22Rv1 (cell line): ENCODE measurements at regions not wholly inside any gene's neighbourhood (a gene's known extent, or its start where the extent isn't known, plus 50 kb on each side); places are given as distances from the start of the nearest gene placed in this dataset.

Experiments used
- CTCF ChIP-seq: fragments of 450-650 bp; IDR thresholded peaks from 2 replicates; pipeline ENCODE4 v1.5.1; 2017; ENCODE audit warnings: mild to moderate bottlenecking
- ZFX ChIP-seq: fragments of 450-650 bp; IDR thresholded peaks from 2 replicates; pipeline ENCODE4 v1.6.1; 2017; ENCODE audit warnings: antibody characterized with exemption, borderline replicate concordance

GRCh38 chr21:25366116-25366515 is 241.2 kb downstream of the MRPL39 start:
- TF ChIP-seq CTCF = no peak
- TF ChIP-seq ZFX = no peak
